SK-N-SH (cell line): ENCODE measurements at regions not wholly inside any gene's neighbourhood (a gene's known extent, or its start where the extent isn't known, plus 50 kb on each side); places are given as distances from the start of the nearest gene placed in this dataset.

Experiments used
- CTCF ChIA-PET: fragments of 300-600, 350-600 bp; formaldehyde crosslinking; extraction: SDS; loops from one replicate; lab custom pipeline; 2021; lab: Yijun Ruan, JAX
- POLR2A ChIA-PET: fragments of 350-600 bp; sonication (Branson Sonifier 250); formaldehyde crosslinking; extraction: SDS; loops from one replicate; lab custom pipeline; 2020; ENCODE audit warnings: antibody characterized with exemption, inconsistent platforms; lab: Yijun Ruan, JAX
- DNase-seq: peaks from one replicate; pipeline ENCODE4 v3.0.0; 2012
- H2AFZ ChIP-seq: fragments of 200-600 bp; sonication (generic); 2 replicates; pipeline ENCODE4 v1.8.1; 2016; ENCODE audit warnings: antibody characterized with exemption, mild to moderate bottlenecking, low read depth
- H3F3A ChIP-seq: fragments of 200-600 bp; sonication (generic); replicated peaks from 2 replicates; pipeline ENCODE3; 2016; ENCODE audit warnings: antibody characterized with exemption, mild to moderate bottlenecking; ENCODE audit not compliant: insufficient read depth
- H3K27ac ChIP-seq, 2 experiments: fragments of 200-500 bp in 1 of 2; fragments of 200-600 bp in 1 of 2; sonication (Bioruptor generic) in 1 of 2; sonication (generic), shearing (Covaris generic) in 1 of 2; 2 replicates each; pipeline versions ENCODE4 v1.5.1 to v1.6.1; 2014 to 2016; ENCODE audit warnings: low read depth in 2 of 2, inconsistent platforms in 1 of 2, low read length in 1 of 2, mild to moderate bottlenecking in 1 of 2, mixed read lengths in 1 of 2
- H3K27me3 ChIP-seq: fragments of 200-600 bp; sonication (generic), shearing (Covaris generic); 2 replicates; pipeline ENCODE4 v1.6.1; 2016; ENCODE audit warnings: mixed run types; ENCODE audit not compliant: insufficient read depth
- H3K36me3 ChIP-seq, 2 experiments: fragments of 200-500 bp in 1 of 2; fragments of 200-600 bp in 1 of 2; sonication (Bioruptor generic) in 1 of 2; sonication (generic) in 1 of 2; replicated peaks in 1 of 2; 2 replicates each; pipeline versions ENCODE3 to v1.5.1; 2014 to 2016; ENCODE audit warnings: low read length in 1 of 2, mild to moderate bottlenecking in 1 of 2; ENCODE audit not compliant: insufficient read depth in 2 of 2, control insufficient read depth in 1 of 2
- H3K4me1 ChIP-seq, 2 experiments: fragments of 200-500 bp in 1 of 2; fragments of 200-600 bp in 1 of 2; sonication (Bioruptor generic) in 1 of 2; sonication (generic), shearing (Covaris generic) in 1 of 2; 2 replicates each; pipeline versions ENCODE4 v1.5.1 to v1.6.1; 2014 to 2016; ENCODE audit warnings: low read depth in 1 of 2, low read length in 1 of 2, mixed run types in 1 of 2; ENCODE audit not compliant: insufficient read depth in 2 of 2, control insufficient read depth in 1 of 2
- H3K4me2 ChIP-seq: fragments of 200-600 bp; sonication (generic), shearing (Covaris generic); 2 replicates; pipeline ENCODE4 v1.6.1; 2017; ENCODE audit warnings: mixed run types
- H3K4me3 ChIP-seq, 2 experiments: fragments of 200-500 bp in 1 of 2; fragments of 200-600 bp in 1 of 2; sonication (Bioruptor generic) in 1 of 2; sonication (generic), shearing (Covaris generic) in 1 of 2; 2 replicates each; pipeline versions ENCODE4 v1.5.1 to v1.8.1; 2014 to 2016; ENCODE audit warnings: low read depth in 2 of 2, inconsistent platforms in 1 of 2, low read length in 1 of 2, mild to moderate bottlenecking in 1 of 2, mixed read lengths in 1 of 2, moderate library complexity in 1 of 2
- H3K79me2 ChIP-seq: fragments of 200-600 bp; sonication (generic); 2 replicates; pipeline ENCODE4 v1.8.1; 2017; ENCODE audit warnings: mild to moderate bottlenecking; ENCODE audit not compliant: insufficient read depth
- H3K9ac ChIP-seq: fragments of 200-600 bp; sonication (generic); 2 replicates; pipeline ENCODE4 v1.6.1; 2017; ENCODE audit warnings: mixed run types
- H3K9me2 ChIP-seq: fragments of 200-600 bp; sonication (generic); 2 replicates; pipeline ENCODE4 v1.6.1; 2017; ENCODE audit warnings: mixed run types
- H3K9me3 ChIP-seq: fragments of 200-600 bp; sonication (generic); 2 replicates; pipeline ENCODE4 v1.6.1; 2017; ENCODE audit warnings: mixed run types, mild to moderate bottlenecking, moderate library complexity
- H4K20me1 ChIP-seq: fragments of 200-600 bp; sonication (generic); 2 replicates; pipeline ENCODE4 v1.6.1; 2017; ENCODE audit warnings: mild to moderate bottlenecking, mixed run types; ENCODE audit not compliant: insufficient read depth
- EZH2phosphoT487 ChIP-seq: fragments of 200-600 bp; sonication (generic); IDR thresholded peaks from 2 replicates; pipeline ENCODE4 v1.6.1; 2017; ENCODE audit warnings: low read depth, mixed run types, mild to moderate bottlenecking, antibody characterized with exemption, moderate library complexity, borderline replicate concordance
- FOXJ3 ChIP-seq: sonication (generic); formaldehyde crosslinking; IDR thresholded peaks from 2 replicates; pipeline ENCODE4 v1.5.1; 2020; ENCODE audit warnings: mild to moderate bottlenecking, missing genetic modification reagents
- FOXM1 ChIP-seq: IDR thresholded peaks from 2 replicates; pipeline ENCODE4 v1.4.0; 2012; ENCODE audit warnings: low read depth, mild to moderate bottlenecking
- GABPA ChIP-seq: IDR thresholded peaks from 2 replicates; pipeline ENCODE4 v1.4.0; 2012; ENCODE audit warnings: low read depth, mild to moderate bottlenecking
- GATA2 ChIP-seq: sonication (generic); formaldehyde crosslinking; IDR thresholded peaks from 2 replicates; pipeline ENCODE4 v1.5.0; 2020; ENCODE audit warnings: mild to moderate bottlenecking, missing genetic modification reagents
- IRF3 ChIP-seq: fragments of 150-350 bp; IDR thresholded peaks from 2 replicates; pipeline ENCODE4 v1.6.1; 2016; ENCODE audit warnings: mild to moderate bottlenecking, low read depth, low read length
- JUND ChIP-seq: IDR thresholded peaks from 2 replicates; pipeline ENCODE4 v1.4.0; 2012
- MAX ChIP-seq: IDR thresholded peaks from 2 replicates; pipeline ENCODE4 v1.4.0; 2012; ENCODE audit warnings: low read depth
- MEF2A ChIP-seq: IDR thresholded peaks from 2 replicates; pipeline ENCODE4 v1.4.0; 2012; ENCODE audit warnings: low read depth, borderline replicate concordance
- MXI1 ChIP-seq: IDR thresholded peaks from 2 replicates; pipeline ENCODE4 v1.6.1; 2012; ENCODE audit warnings: mild to moderate bottlenecking, low read depth, low read length, improper control_type of control experiment
- NFIC ChIP-seq: IDR thresholded peaks from 2 replicates; pipeline ENCODE4 v1.4.0; 2012; ENCODE audit warnings: borderline replicate concordance
- PBX3 ChIP-seq: IDR thresholded peaks from 2 replicates; pipeline ENCODE4; 2012
- RAD21 ChIP-seq: IDR thresholded peaks from 2 replicates; pipeline ENCODE4 v1.6.1; 2012; ENCODE audit warnings: mild to moderate bottlenecking, low read length
- RCOR1 ChIP-seq: fragments of 150-350 bp; IDR thresholded peaks from 2 replicates; pipeline ENCODE4 v1.6.1; 2017; ENCODE audit warnings: antibody characterized with exemption, low read length
- REST ChIP-seq: IDR thresholded peaks from 2 replicates; pipeline ENCODE4 v1.6.1; 2012; ENCODE audit warnings: mild to moderate bottlenecking, low read depth, low read length, moderate library complexity
- RFX5 ChIP-seq: IDR thresholded peaks from 2 replicates; pipeline ENCODE4 v1.6.1; 2012; ENCODE audit warnings: mild to moderate bottlenecking, improper control_type of control experiment, low read length
- RXRA ChIP-seq: IDR thresholded peaks from 2 replicates; pipeline ENCODE4 v1.4.0; 2012; ENCODE audit warnings: low read depth, mild to moderate bottlenecking, borderline replicate concordance
- SIN3A ChIP-seq: IDR thresholded peaks from 2 replicates; pipeline ENCODE4 v1.6.1; 2012; ENCODE audit warnings: low read depth, mild to moderate bottlenecking, low read length, moderate library complexity, borderline replicate concordance
- SMC3 ChIP-seq: IDR thresholded peaks from 2 replicates; pipeline ENCODE4 v1.6.1; 2012; ENCODE audit warnings: low read depth, low read length, improper control_type of control experiment
- TAF1 ChIP-seq: IDR thresholded peaks from 2 replicates; pipeline ENCODE4 v1.6.1; 2012; ENCODE audit warnings: low read depth, mild to moderate bottlenecking, low read length, moderate library complexity, borderline replicate concordance
- TCF12 ChIP-seq: IDR thresholded peaks from 2 replicates; pipeline ENCODE4 v1.4.0; 2012
- TEAD4 ChIP-seq: IDR thresholded peaks from 2 replicates; pipeline ENCODE4 v1.4.0; 2012; ENCODE audit warnings: mild to moderate bottlenecking, borderline replicate concordance; ENCODE audit not compliant: insufficient read depth
- USF2 ChIP-seq: fragments of 150-350 bp; IDR thresholded peaks from 2 replicates; pipeline ENCODE4 v1.6.1; 2017; ENCODE audit warnings: antibody characterized with exemption, low read length, low read depth, borderline replicate concordance
- YY1 ChIP-seq: IDR thresholded peaks from 2 replicates; pipeline ENCODE4 v1.4.0; 2012; ENCODE audit warnings: low read depth, mild to moderate bottlenecking
- WGBS: methylation state at CpG from one replicate; pipeline ENCODE4 v1.1.6; 2017; ENCODE audit warnings: low lambda C conversion rate; 5-methylcytosine and 5-hydroxymethylcytosine counted together

GRCh38 chr9:19914044-19914443 is 125.2 kb upstream of the SLC24A2 start:
- ChIA-PET CTCF (interaction anchor here (0.7 kb wide), 1 partner anchor 19 kb away, joined by 3 read pairs; no protein-coding TSS in a partner anchor), POLR2A (no interaction called here)
- no peaks in the 10 kb centered on the region for H4K20me1 ChIP-seq
- no peak overlapping the region for H2AFZ ChIP-seq
- TF ChIP-seq FOXM1 (no peak), RFX5 (no peak), SMC3 (no peak), RXRA (no peak), YY1 (no peak), SIN3A (no peak), MXI1 (no peak), GATA2 (CRISPR knock-in tag) (no peak), GABPA (no peak), RAD21 (no peak), MAX (no peak), NFIC (no peak), REST (no peak)
- 56% methylated on average over 3 of the region's 3 CpGs for WGBS
- no peak overlapping the region for H3K9ac ChIP-seq
- H3K79me2 ChIP-seq = no peaks in the 10 kb centered on the region
- H3K4me3 ChIP-seq = no peak overlapping the region
- no peak overlapping the region for H3K27ac ChIP-seq
- H3K4me2 ChIP-seq = no peak overlapping the region
- DNase-seq = no peak
- H3K9me2 ChIP-seq = no peaks in the 10 kb centered on the region
- no peaks in the 10 kb centered on the region for H3K9me3 ChIP-seq
- H3K36me3 ChIP-seq = no peaks in the 10 kb centered on the region
- H3K27me3 ChIP-seq = no peaks in the 10 kb centered on the region
- no peaks in the 10 kb centered on the region for H3K4me1 ChIP-seq
- no peaks in the 10 kb centered on the region for H3F3A ChIP-seq

- ChIA-PET POLR2A (no interaction called here), CTCF (no interaction called here)
- DNase-seq = no peak
- no peaks in the 10 kb centered on the region for H3K4me1 ChIP-seq
- no peaks in the 10 kb centered on the region for H3K36me3 ChIP-seq
- H3K27me3 ChIP-seq = no peaks in the 10 kb centered on the region
- H3K79me2 ChIP-seq = no peaks in the 10 kb centered on the region
- no peak overlapping the region for H3K27ac ChIP-seq
- no peaks in the 10 kb centered on the region for H4K20me1 ChIP-seq
- no peak overlapping the region for H3K4me3 ChIP-seq
- H3K4me2 ChIP-seq = no peak overlapping the region
- H3K9ac ChIP-seq = no peak overlapping the region
- no peaks in the 10 kb centered on the region for H3K9me3 ChIP-seq
- no peaks in the 10 kb centered on the region for H3F3A ChIP-seq
- H2AFZ ChIP-seq = no peak overlapping the region
- H3K9me2 ChIP-seq = no peaks in the 10 kb centered on the region
- no peak for TF ChIP-seq USF2
- TF ChIP-seq JUND = no peak
- TF ChIP-seq SIN3A = no peak
- no peak for TF ChIP-seq RXRA
- TF ChIP-seq GABPA = no peak
- TF ChIP-seq YY1 = no peak
- TF ChIP-seq PBX3 = no peak
- no peak for TF ChIP-seq RCOR1
- TF ChIP-seq RFX5 = no peak
- no peak for TF ChIP-seq IRF3
- TF ChIP-seq TAF1 = no peak
- TF ChIP-seq TEAD4 = no peak
- TF ChIP-seq EZH2phosphoT487 = no peak
- no peak for TF ChIP-seq MEF2A
- TF ChIP-seq FOXJ3 = no peak
- TF ChIP-seq TCF12 = no peak
- 8% methylated on average over 1 of the region's 1 CpG for WGBS
Measured at GRCh38 chr9:19913151-19913550, 124.3 kb upstream of the SLC24A2 start.
